NCI-H510A treated with DMSO at 0.1 percent for 48 hours (cell line): ENCODE measurements at regions not wholly inside any gene's neighbourhood (a gene's known extent, or its start where the extent isn't known, plus 50 kb on each side); places are given as distances from the start of the nearest gene placed in this dataset.
"Not testable (repeated sequence)": the region's sequence is repeated elsewhere in the genome, so short reads cannot be mapped to it uniquely, and the experiment has no call there.

Experiments
- DNase-seq: peaks from one replicate; lab custom pipeline; 2025; lab: John Stamatoyannopoulos, UW

DNA sequence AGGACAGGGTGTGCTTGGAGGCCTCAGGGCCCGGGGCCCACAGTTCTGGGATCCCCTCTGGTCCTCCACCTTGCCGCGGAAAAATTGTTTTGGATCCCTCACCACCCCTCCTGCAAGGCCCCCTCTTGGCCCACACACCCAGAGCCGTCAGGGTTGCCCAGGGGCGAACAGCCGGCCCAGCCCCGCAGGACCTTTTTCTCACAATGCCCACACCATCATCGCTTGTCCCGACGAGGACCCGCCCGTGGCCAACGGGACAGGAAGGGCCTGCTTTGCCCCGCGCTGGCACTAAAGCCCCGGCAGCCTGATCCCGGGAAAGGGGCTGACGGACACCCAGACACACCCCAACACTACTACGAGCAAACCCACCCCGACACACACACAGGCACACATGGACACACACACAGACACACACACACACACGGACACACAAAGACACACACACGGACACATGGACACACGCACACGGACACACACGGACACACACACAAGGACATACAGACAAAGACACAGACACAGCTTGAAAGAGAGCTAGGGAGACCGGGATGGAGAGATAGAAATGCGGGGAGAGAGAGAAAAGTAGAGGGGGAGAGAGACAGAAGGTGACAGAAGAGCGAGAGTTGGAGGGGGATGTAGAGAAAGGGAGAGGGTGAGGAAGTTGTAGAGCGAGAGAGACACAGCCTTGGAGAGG, 1493.5 kb upstream of the DEFB115 start:
- no peak for DNase-seq

DNA sequence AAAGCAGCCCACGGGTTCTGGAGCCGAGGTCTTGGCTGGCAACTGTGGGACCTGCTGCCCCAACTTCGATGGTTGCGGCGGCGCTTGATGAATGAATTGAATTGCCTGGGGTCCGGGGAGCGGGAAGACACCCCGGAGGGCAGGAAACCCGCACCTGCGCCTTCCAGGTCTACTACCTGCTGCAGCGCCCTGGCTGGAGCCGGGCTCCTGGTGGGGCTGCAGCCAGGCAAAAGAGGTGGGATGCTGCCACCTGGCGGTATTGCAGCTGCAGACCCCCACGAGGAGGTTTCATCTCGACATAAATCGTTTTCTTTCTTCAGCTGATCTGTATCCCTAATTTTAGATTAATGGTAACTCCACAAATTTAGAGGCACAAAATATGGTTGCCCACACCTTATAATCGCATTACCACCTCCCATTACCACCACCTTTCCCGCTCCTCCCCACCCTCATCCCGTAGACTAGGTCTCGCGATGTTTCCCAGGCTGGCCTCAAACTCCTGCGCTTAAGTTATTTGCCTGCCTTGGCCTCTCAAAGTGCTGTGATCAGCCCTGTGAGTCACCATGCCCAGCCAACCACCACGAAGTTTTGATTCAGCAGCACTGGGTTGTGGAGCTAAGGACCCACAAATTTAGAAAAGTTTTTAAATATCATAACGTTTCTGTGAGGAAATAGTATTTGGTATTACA, 1492.4 kb upstream of the DEFB115 start:
- DNase-seq: not testable (repeated sequence)

DNA sequence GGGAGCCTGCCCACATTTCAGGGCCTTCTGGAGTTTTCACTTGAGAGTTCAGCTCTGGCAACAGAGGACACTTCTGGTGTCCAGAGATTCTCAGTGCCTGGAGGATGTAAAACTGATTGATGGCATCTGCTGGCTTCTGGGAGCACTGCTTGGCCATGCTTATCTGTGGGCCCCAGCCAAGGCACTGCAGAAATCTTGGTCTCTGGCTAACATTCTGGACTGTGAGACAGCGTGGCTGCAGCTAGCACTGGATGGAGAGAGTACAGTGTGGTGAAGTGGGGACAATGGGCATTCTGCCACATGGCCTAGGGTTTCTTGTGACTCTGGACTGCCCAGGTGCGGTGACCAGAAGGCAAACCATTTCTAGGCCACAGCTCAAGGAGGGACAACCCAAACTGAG, 1479.4 kb upstream of the DEFB115 start:
- DNase-seq: not testable (repeated sequence)

DNA sequence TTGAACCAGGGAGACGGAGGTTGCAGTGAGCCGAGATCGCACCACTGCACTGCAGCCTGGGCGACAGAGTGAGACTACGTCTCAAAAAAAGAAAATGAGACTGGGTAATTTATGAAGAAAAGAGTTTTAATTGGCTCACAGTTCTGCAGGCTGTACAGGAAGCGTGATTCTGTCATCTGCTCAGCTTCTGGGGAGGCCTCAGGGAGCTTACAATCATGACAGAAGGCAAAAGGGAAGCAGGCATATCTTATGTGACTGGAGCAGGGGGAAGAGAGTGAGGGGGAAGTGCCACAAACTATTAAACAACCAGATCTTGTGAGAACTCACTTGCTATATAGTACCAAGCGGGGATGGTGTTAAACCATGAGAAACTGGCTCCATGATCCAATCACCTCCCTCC, 1476.2 kb upstream of the DEFB115 start:
- DNase-seq: not testable (repeated sequence)

DNA sequence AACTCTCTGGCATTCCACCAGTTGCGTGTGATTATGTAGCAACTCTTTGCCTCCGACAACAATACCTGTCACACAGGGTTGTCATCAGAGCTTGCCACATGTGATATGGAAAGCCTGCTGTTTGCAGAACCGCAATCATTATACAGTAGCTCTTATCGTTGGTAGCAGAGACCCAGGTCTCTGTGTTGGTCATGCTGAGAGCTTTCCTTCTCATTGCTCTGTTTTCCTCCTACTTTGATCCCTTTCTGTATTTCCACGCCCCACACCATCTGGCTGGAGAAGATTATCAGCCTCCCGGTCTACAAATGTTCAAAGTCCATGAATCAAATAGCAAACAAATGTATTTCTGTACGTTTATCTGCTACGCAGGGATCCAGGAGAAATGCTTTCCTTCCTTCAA, 1475.6 kb upstream of the DEFB115 start:
- DNase-seq: not testable (repeated sequence)

DNA sequence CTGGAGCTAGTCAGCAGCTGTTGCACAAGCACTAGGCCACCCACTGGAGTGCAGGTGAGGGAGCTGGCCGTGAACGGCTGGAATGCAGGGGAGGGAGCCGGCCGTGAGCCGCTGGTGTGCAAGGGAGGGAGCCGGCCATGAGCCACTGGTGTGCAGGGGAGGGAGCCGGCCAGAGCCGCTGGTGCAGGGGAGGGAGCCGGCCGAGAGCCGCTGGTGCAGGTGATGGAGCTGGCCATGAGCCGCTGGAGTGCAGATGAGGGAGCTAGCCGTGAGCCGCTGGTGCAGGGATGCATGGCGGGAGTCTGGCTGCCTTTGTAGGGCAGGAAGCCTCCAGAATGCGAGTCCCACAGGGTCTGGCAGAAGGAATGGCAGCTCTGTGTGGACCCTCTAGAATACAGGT, 1470.0 kb upstream of the DEFB115 start:
- DNase-seq: not testable (repeated sequence)

DNA sequence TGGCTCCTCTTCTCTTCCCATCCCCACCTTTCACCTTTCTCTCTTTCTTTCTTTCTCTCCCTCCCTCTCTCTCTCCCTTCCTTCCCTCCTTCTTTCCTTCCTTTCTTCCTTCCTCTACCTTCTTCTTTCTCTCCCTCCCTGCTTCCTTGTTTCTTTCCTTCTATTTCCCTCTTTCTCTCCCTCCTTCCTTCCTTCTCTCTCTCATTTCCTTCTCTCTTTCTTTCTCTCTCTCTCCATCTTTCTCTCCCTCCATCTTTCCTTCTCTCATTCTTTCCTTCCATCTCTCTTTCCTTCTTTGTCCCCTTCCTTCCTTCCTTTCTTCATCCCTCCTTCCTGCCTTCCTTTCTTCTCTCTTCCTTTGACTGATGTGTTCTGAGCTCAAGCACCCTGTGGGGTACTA, 1467.0 kb upstream of the DEFB115 start:
- no peak for DNase-seq

DNA sequence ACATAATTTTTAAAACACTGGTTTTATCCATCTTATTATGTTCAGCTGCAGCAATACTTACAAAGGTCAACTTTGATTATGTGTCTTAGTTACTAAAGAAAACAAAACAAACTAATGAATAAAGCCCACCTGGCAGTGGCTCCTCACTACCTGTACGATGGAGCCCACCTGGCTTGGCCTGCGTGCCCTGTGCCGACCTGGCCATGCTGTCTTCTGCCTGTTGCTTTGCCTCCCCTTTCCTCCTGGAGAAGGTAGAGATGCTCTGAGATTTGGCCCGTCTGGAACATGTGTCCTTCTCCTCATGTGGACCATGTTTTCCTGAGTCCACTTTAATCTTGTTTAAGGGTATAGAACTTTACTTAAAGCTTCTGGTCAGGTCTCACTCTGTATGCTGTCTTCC, 1426.0 kb upstream of the DEFB115 start:
- not testable (repeated sequence) for DNase-seq

DNA sequence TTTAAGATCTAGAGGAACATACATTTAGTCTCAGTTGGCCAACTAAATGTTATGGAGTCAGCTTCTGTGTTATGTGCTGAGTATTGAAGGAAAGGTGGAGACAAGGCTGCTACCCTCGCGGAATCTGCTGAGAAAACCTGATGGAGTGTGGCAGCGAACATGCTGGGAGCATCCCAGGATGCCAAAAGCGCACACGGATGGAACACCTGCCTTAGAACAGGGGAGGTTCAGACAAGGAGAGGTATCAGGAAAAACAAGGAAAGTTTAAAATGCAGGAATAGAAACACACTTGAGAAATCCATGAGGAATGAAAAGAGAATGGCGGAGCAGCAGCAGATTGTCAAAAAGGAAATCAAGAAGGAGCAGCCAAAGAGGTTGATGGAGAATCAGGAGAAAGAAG, 1389.5 kb upstream of the DEFB115 start:
- DNase-seq: not testable (repeated sequence)

DNA sequence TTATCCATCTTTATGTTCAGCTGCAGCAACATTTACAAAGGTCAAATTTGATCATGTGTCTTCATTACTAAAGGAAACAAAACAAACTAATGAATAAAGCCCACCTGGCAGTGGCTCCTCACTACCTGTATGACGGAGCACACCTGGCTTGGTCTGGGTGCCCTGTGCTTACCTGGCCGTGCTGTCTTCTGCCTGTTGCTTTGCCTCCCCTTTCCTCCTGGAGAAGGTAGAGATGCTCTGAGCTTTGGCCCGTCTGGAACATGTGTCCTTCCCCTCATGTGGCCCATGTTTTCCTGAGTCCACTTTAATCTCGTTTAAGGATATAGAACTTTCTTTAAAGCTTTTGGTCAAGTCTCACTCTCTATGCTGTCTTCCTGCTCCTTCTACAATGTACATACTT, 1388.8 kb upstream of the DEFB115 start:
- DNase-seq: not testable (repeated sequence)

DNA sequence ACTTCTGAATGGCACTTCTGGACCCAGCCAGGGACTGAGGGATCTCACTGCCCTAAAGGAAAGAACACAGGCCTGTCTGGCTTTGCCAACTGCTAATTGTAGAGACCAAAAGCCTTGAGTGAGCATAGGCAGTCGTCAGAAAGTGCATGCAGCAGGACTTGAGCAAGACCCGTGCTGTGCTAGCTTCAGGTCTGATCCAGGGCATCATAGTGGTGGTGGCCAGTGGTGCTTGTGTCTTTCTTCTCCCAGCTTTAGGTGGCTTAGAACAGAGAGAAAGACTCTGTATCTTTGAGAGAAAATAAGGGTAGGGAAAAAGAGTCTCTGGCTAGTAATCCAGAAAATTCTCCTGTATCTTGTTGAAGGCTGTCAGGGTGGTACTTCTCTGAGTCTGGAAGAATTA, 1385.6 kb upstream of the DEFB115 start:
- not testable (repeated sequence) for DNase-seq

DNA sequence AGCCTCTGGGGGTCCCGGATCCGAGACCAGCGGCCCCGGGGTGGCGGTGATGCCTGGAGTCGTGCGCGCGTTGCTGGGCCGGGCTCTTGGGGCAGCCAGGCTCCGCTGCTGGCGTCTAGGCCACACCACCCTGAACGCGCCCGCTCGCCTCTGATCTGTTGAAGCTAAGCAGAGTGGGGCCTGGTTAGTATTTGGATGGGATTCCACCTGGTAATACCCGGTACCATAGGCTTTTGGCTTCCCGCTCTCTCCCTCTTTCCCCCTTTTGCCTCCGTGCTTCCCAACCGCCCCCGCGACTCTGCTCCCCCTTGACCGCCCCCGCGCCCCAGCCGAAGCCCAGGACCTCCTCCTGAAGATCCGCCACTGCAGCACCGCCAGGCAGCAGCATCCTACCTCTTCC, 1383.5 kb upstream of the DEFB115 start:
- DNase-seq: peak; percentile 14

DNA sequence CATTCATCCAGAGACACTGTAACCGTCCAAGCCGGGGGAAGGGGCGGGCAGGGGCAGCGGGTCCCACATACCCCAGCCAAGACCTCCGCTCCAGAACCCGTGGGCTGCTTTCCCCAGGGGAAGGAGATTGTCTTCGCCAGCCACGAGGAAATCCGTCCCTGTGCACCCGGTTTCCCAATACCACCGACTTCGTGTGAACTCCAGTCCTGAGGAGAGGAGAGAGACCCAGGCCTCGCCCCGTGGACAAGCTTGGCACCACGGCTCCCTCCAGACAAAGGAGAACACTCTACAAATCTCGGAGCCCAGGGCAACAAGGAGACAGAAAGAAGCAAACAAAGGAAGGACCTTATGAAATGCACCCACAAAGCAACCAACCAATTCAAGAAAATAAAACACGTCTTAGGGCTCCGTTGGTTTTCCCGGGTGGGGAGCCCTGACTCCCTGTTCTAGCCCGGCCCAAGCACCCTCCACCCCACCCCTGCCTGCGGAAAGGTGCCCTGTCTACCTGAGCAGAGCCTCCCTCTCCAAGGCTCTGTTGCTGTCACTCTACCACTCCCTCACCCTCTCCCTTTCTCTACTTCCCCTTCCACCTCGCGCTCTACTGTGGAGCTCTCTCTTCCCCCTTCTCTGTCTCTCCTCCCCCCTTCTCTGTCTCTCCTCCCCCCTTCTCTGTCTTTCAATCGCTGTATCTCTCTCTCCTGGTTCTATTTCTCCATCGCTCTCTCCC, 1382.8 kb upstream of the DEFB115 start:
- DNase-seq: no peak

DNA sequence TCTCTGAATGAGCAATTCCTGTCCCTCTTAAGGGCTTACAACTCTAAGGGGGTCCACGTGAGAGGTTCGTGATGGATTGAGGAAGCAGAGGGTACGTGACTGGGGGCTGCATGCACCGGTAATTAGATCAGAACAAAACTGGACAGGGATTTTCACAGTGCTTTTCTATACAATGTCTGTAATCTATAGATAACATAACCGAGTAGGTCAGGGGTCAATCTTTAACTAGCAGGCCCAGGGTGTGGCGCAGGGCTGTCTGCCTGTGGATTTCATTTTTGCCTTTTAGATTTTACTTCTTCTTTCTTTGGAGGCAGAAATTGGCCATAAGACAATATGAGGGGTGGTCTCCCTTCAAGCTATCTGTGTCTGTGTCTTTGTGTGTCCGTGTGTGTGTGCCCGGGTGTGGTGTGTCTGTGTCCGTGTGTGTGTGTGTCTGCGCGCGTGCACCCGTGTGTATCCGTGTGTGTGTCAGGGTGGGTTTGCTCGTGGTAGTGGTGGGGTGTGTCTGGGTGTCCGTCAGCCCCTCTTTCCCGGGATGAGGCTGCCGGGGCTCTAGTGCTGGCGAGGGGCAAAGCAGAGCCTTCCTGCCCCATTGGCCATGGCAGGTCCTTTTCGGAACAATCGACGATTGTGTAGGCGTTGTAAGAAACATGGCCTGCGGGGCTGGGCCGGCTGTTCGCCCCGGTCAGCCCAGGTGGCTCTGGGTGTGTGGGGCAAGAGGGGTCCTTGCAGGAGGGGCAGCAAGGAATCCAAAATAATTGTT, 1382.0 kb upstream of the DEFB115 start:
- not testable (repeated sequence) for DNase-seq

DNA sequence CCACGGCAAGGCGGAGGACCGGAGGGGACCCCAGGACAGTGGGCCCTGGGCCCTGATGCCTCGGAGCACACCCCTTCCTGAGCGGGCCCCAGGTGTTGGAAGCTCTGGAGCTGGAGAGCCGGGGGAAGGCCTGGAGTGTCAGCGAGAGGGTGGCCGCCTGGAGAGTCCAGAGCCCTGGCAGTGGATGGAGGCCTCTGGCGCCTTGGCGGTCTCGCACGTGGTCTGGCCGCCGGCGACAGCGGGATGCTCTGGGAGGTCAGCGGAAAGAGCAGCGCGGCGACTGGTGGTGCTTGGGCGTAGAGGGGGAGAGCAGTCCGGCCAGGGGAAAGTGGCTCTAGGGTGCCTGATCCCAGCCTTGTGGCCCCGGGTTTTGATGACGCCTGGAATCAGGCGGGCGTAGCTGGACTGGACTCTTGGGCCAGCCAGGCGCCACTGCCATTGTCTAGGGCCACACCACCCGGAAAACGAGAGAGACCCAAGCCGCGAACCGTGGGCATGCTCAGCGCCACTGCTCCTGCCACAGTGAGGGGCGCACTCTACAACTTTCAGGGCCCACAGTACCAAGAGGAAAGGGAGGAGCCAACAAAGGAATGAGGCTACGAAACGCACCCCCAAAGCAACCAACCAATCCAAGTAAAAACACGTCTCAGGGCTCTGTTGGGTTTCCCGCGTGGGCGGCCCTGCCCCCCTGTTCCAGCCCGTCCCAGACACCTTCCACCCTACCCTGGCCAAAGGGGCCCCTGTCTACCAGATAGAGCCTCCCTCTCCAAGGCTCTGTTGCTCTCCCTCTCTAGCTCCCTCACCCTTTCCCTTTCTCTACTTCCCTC, 1381.2 kb upstream of the DEFB115 start:
- DNase-seq: not testable (repeated sequence)

DNA sequence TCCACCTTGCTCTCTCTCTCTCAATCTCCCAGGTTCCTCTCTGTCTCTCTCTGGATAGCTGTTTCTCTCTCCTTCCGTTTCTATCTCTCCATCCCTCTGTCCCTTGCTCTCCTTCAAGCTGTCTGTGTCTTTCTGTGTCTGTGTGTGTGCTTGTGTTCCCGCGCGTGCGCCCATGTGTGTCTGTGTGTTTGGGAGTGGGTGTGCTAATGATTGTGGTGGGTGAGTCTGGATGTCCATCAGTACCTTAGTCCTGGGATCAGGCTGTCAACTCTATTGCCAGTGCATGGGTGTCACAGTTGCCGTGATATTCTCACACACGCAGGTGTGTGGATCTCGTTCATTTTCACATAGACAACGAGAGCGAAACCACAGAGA, 1380.6 kb upstream of the DEFB115 start:
- no peak for DNase-seq

DNA sequence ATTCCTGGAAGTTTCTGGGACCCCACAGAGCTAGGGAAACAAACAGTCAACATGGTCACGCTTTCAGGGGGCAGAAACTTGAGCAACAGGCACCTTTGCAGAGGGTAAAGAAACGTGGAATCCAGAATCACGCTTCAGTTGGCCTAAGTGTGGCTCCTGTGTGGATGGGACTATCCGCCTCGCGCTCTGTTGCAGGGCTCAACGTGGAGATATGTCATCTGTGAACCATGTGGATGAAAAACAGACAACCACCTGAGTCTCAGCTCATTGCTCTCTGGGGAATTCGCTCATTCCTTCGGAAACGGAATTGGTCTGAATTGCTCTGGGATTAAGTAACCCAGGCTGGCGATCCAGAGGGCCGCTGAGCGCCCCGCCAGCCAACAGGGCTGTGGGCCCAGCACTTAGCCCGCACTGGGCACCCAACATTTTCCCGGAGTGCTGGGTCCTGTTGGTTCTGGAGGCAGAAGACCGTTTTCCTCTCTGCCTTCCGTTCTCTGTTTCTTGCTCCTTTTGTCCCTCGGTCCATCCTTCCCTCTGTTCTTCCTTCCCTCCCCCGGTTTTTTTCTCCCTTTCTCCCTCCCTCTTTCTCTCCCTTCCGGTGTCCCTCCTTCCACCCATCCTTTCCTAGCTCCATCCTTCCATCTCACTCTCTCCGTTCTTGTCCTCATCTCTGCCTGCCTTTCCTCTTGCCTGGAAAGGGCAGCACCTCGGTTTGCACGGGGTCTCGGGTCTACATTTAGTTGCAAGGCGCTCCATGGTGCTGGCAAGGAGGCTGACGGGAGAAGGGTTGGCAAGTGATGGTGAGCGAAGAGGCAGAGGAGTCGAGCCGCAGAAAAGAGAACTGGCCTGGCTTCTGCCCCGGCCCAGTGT, 1379.8 kb upstream of the DEFB115 start:
- not testable (repeated sequence) for DNase-seq

DNA sequence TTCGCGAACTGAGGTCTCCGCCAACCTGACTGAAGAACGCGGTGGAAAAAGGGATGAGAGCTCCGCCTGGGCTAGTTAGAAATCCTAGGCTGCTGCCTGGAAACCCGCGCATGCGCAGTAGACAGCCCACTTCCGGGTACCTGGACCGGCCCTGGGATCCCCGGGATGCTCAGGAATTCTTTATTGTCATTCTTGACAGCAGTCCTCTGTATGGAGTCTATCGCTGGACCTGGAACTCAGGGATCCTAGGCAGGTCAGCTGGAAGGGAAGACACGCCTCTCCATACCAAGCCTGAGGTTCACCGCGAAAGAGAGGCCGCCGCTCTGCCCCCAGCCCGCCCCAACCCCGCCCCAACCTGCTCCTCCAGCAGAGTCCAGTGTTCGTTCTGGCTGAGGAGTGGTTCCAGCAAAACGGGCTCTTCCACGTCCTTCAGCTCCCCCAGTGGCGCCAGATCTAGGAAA, 1379.2 kb upstream of the DEFB115 start:
- peak; percentile 76 for DNase-seq

DNA sequence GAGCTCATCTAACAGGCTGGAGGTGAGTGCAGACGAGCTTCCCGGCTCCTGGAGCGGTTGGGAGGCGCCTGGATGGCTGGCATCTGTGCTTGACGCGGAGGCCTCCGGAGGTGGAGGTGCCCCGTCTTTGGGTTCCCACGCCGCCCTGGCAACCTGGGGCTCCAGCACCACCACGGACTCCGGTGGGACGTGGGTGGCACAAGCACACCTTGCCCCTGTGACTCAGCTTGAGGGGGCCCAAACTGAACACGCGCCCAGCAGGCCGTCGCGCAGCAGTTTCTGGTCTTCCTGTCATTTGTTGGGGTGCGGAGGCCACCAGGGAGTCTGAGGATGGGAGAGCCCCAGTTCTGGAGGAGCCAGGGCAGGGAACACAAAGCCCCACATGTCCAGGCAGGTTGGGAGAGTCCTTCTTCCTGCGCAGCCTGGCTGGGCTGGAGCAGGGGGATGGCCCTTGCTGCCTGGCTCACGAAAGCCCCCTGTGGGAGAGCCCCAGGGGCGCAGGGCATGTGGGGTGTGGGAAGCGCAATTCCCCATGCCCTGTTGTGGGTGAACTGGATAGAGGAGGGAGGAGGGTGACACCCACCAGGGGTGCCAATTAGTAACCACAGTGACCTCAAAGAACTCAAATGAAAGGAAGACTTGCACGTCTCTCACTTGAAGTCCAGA, 1378.6 kb upstream of the DEFB115 start:
- no peak for DNase-seq

DNA sequence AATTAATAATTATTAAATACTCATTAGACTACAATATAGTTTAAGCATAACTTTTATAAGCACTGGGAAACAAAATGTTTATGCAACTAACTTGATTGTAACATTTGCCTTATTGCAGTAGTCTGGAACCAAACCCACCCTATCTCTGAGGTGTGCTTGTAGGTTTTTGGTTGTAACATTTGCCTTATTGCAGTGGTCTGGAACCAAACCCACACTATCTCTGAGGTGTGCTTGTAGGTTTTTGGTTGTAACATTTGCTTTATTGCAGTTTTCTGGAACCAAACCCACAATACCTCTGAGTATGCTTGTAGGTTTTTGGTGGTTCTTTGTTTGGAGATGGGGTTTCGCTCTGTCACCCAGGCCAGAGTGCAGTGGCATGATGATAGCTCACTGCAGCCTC, 1376.4 kb upstream of the DEFB115 start:
- DNase-seq: not testable (repeated sequence)
